ENCODE measurements at regions not wholly inside any gene's neighbourhood (a gene's known extent, or its start where the extent isn't known, plus 50 kb on each side); places are given as distances from the start of the nearest gene placed in this dataset.

DNA sequence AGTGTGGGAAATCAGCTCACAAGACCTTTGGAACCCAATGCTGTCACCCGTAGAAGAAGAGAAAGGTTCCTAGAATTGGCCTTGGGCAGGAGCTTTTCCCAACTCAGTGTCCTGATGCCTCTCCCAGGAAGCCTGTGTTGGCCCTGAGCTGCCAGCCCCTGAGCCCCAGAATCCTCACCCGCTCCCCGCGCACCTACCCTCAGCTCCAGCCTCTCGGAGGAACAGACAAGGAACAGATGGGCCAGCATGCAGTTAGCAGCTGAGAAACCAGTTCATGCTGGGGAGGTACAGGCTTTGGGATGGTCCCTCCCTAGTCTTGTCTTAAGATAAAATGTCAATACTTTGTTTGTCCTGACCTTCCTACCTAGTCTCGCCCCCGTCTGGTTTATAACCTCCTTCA is 121.9 kb upstream of the CDH4 start:
- no peak for TF ChIP-seq EP300 (IDR thresholded peaks at IDR 0.05)
- TF ChIP-seq, protein P1, sequence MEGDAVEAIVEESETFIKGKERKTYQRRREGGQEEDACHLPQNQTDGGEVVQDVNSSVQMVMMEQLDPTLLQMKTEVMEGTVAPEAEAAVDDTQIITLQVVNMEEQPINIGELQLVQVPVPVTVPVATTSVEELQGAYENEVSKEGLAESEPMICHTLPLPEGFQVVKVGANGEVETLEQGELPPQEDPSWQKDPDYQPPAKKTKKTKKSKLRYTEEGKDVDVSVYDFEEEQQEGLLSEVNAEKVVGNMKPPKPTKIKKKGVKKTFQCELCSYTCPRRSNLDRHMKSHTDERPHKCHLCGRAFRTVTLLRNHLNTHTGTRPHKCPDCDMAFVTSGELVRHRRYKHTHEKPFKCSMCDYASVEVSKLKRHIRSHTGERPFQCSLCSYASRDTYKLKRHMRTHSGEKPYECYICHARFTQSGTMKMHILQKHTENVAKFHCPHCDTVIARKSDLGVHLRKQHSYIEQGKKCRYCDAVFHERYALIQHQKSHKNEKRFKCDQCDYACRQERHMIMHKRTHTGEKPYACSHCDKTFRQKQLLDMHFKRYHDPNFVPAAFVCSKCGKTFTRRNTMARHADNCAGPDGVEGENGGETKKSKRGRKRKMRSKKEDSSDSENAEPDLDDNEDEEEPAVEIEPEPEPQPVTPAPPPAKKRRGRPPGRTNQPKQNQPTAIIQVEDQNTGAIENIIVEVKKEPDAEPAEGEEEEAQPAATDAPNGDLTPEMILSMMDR (IDR thresholded peaks at IDR 0.05) = no peak
- TF ChIP-seq ZSCAN20 (CRISPR knock-in tag; IDR thresholded peaks at IDR 0.05) = no peak
- TF ChIP-seq POLR2A (IDR thresholded peaks at IDR 0.05; ENCODE audit: low read length) = no peak
- TF ChIP-seq TFCP2L1 (CRISPR knock-in tag; IDR thresholded peaks at IDR 0.05) = no peak
- TF ChIP-seq POLR2AphosphoS2 (conservative IDR thresholded peaks at IDR 0.05; ENCODE audit: low read length) = no peak
- TF ChIP-seq, protein P2, sequence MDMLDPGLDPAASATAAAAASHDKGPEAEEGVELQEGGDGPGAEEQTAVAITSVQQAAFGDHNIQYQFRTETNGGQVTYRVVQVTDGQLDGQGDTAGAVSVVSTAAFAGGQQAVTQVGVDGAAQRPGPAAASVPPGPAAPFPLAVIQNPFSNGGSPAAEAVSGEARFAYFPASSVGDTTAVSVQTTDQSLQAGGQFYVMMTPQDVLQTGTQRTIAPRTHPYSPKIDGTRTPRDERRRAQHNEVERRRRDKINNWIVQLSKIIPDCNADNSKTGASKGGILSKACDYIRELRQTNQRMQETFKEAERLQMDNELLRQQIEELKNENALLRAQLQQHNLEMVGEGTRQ (IDR thresholded peaks at IDR 0.05) = no peak
- no peak for TF ChIP-seq SMC3 (IDR thresholded peaks at IDR 0.05)
- no peak for TF ChIP-seq CEBPB (IDR thresholded peaks at IDR 0.05)
- TF ChIP-seq, protein P3, sequence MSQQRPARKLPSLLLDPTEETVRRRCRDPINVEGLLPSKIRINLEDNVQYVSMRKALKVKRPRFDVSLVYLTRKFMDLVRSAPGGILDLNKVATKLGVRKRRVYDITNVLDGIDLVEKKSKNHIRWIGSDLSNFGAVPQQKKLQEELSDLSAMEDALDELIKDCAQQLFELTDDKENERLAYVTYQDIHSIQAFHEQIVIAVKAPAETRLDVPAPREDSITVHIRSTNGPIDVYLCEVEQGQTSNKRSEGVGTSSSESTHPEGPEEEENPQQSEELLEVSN (IDR thresholded peaks at IDR 0.05; ENCODE audit: borderline replicate concordance, low read depth) = no peak
- TF ChIP-seq MAFK (IDR thresholded peaks at IDR 0.05; ENCODE audit: partially characterized antibody) = no peak
- TF ChIP-seq PHF8 (IDR thresholded peaks at IDR 0.05; ENCODE audit: borderline replicate concordance, low read depth) = no peak
